GM21447 (cell line): ENCODE measurements at regions not wholly inside any gene's neighbourhood (a gene's known extent, or its start where the extent isn't known, plus 50 kb on each side); places are given as distances from the start of the nearest gene placed in this dataset.

Source experiments
- ATAC-seq: cut with Tn5 transposase; IDR thresholded peaks from one replicate; pipeline ENCODE4 v1.9.1; 2021; ENCODE audit not compliant: unreplicated experiment

GRCh38 chr6:101286146-101286545, 107.4 kb upstream of the GRIK2 start:
- ATAC-seq, result no peak

- no peak for ATAC-seq
These were observed 103.2 kb upstream of the GRIK2 start for GRCh38 chr6:101290346-101290745.

GRCh38 chr6:101294051-101294638, 99.4 kb upstream of the GRIK2 start:
- ATAC-seq, result no peak

GRCh38 chr6:101294676-101295075, 98.8 kb upstream of the GRIK2 start:
- ATAC-seq, result no peak

- ATAC-seq, result no peak
These were observed 97.1 kb upstream of the GRIK2 start for GRCh38 chr6:101296169-101296960.

- ATAC-seq, result no peak
These were observed 90.9 kb upstream of the GRIK2 start for GRCh38 chr6:101302593-101302992.

- no peak for ATAC-seq
These were observed 90.0 kb upstream of the GRIK2 start for GRCh38 chr6:101303495-101303894.

GRCh38 chr6:101312652-101313051, 80.9 kb upstream of the GRIK2 start:
- no peak for ATAC-seq

GRCh38 chr6:101322921-101323320, 70.6 kb upstream of the GRIK2 start:
- no peak for ATAC-seq

- ATAC-seq, result no peak
These were observed 67.1 kb upstream of the GRIK2 start for GRCh38 chr6:101326411-101326810.

- ATAC-seq, result no peak
These were observed 51.6 kb upstream of the GRIK2 start for GRCh38 chr6:101341926-101342325.
